ENCODE measurements at regions not wholly inside any gene's neighbourhood (a gene's known extent, or its start where the extent isn't known, plus 50 kb on each side); places are given as distances from the start of the nearest gene placed in this dataset.
"Not testable (repeated sequence)": the region's sequence is repeated elsewhere in the genome, so short reads cannot be mapped to it uniquely, and the experiment has no call there.

DNA sequence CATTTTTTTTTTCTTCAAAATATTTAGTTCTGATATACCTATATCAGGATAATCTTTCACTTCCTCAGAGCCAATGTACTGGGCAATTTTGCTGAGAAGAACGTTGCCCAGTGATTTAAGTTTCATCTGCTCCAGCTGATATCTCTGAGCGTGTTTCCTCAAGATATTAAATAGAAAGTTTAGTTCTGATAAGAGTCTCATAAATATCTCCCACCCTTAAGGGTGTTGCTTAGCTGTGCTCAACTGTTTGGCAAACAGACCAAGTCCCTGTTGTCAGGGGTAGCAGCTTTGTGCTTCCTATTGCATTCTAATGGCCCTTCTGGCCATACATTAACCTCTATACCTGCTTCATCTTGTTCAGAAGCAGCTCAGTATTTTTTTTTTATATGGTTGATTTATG is 84.7 kb upstream of the GPR141 start:
- intact Hi-C loops (cut with DNase I): no loop called here
- no peak for DNase-seq
- no peaks in the 10 kb centered on the region for H3K9me3 ChIP-seq
- no peak overlapping the region for H3K27ac ChIP-seq
- H3K36me3 ChIP-seq: no peaks in the 10 kb centered on the region
- TF ChIP-seq, protein P1, sequence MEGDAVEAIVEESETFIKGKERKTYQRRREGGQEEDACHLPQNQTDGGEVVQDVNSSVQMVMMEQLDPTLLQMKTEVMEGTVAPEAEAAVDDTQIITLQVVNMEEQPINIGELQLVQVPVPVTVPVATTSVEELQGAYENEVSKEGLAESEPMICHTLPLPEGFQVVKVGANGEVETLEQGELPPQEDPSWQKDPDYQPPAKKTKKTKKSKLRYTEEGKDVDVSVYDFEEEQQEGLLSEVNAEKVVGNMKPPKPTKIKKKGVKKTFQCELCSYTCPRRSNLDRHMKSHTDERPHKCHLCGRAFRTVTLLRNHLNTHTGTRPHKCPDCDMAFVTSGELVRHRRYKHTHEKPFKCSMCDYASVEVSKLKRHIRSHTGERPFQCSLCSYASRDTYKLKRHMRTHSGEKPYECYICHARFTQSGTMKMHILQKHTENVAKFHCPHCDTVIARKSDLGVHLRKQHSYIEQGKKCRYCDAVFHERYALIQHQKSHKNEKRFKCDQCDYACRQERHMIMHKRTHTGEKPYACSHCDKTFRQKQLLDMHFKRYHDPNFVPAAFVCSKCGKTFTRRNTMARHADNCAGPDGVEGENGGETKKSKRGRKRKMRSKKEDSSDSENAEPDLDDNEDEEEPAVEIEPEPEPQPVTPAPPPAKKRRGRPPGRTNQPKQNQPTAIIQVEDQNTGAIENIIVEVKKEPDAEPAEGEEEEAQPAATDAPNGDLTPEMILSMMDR (IDR thresholded peaks at IDR 0.05): no peak
- TF ChIP-seq POLR2A (IDR thresholded peaks at IDR 0.05): no peak
- no peak for TF ChIP-seq EP300 (IDR thresholded peaks at IDR 0.05)
- H3K4me3 ChIP-seq: no peak overlapping the region
- H3K4me1 ChIP-seq (ENCODE audit: insufficient read depth): no peaks in the 10 kb centered on the region
- H3K27me3 ChIP-seq: no peaks in the 10 kb centered on the region
- 14 to 34% (median 26%) methylated on average over 2 of the region's 2 CpGs for WGBS, 3 donors

DNA sequence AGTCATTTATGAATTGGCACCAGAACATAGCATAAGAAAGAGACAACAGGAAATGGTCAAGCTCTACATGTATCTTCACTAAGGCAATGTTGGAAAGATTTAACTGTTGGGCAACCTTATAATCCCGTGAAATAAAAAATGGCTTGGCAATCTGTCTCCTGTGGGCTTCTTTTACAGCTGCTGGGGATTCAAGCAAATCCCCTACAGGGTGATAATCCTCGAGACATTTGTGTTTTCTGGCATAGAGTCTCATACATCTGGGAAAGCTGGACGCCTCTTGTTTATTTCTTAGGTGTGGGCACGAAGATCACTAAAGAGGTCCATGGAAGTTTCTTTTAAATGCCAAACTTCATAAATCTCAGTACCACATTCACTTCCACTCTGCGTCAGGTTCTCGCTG is 82.2 kb upstream of the GPR141 start:
- H3K9me3 ChIP-seq: no peaks in the 10 kb centered on the region
- H3K36me3 ChIP-seq: no peaks in the 10 kb centered on the region
- intact Hi-C loops (cut with DNase I): no loop called here
- H3K4me1 ChIP-seq (ENCODE audit: insufficient read depth): no peaks in the 10 kb centered on the region
- H3K4me3 ChIP-seq: no peak overlapping the region
- H3K27me3 ChIP-seq: no peaks in the 10 kb centered on the region
- WGBS, 3 donors: 85 to 86% (median 86%) methylated on average over 6 of the region's 6 CpGs
- no peak for DNase-seq
- TF ChIP-seq POLR2A (IDR thresholded peaks at IDR 0.05): no peak
- no peak overlapping the region for H3K27ac ChIP-seq

DNA sequence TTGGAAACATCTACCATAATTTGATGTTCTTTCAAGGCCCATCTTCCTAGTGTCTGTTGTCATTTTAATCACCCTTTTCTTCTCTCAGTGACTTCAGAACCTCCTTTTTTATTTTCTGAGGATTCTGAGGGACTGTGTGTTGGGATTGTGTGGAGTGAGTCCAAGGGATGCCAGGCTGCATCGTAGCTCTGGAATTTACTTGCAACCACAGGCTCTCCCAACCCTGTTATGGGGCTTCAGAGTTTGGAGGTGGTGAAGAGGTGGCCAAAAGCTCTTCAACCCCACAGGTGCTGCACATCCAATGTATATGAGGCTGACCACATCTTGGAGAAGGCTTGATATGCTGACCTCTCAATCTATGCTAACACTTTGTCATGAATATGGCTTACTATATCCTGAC is 79.5 kb upstream of the GPR141 start:
- Histone ChIP-seq H3K9me3 (no peaks in the 10 kb centered on the region), H3K36me3 (no peaks in the 10 kb centered on the region), H3K4me1 (ENCODE audit: insufficient read depth) (no peaks in the 10 kb centered on the region), H3K27me3 (no peaks in the 10 kb centered on the region), H3K27ac (no peak overlapping the region), H3K4me3 (no peak overlapping the region)
- DNase-seq: no peak
- 33 to 53% (median 51%) methylated on average over 1 of the region's 1 CpG for WGBS, 3 donors
- TF ChIP-seq EP300 (IDR thresholded peaks at IDR 0.05) (no peak), POLR2A (IDR thresholded peaks at IDR 0.05) (no peak)
- TF ChIP-seq, protein P1 (IDR thresholded peaks at IDR 0.05): no peak
- intact Hi-C loops (cut with DNase I): no loop called here

DNA sequence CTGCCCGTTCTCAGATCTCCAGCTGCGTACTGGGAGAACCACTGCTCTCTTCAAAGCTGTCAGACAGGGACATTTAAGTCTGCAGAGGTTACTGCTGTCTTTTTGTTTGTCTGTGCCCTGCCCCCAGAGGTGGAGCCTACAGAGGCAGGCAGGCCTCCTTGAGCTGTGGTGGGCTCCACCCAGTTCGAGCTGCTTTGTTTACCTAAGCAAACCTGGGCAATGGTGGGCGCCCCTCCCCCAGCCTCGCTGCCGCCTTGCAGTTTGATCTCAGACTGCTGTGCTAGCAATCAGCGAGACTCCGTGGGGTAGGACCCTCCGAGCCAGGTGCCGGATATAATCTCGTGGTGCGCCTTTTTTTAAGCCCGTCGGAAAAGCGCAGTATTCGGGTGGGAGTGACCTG is 66.2 kb upstream of the GPR141 start:
- H3K9me3 ChIP-seq; intact Hi-C loops (cut with DNase I); H3K4me3 ChIP-seq; H3K27me3 ChIP-seq; H3K36me3 ChIP-seq; H3K4me1 ChIP-seq (ENCODE audit: insufficient read depth); DNase-seq; H3K27ac ChIP-seq: not testable (repeated sequence)
- 79 to 89% (median 85%) methylated on average over 14 of the region's 16 CpGs for WGBS, 3 donors

DNA sequence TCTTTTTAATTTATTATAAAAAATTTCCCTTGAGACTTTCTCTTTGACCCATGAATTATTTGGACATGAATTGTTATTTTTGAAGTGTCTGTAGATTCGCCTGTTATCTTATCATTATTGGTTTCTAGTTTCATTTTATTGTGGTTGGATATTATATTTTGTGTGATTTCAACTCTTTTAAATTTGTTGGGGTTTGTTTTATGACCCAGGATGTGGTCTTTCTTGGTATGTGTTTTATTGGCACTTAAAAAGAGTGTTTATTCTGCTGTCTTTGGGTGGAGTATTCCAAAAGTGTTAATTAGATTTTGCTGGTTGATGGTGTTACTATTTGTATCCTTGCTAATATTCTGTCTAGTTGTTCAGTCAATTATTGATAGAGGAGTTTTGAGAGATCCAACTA is 50.5 kb upstream of the GPR141 start:
- H3K27me3 ChIP-seq: no peaks in the 10 kb centered on the region
- H3K27ac ChIP-seq: no peak overlapping the region
- no peaks in the 10 kb centered on the region for H3K36me3 ChIP-seq
- TF ChIP-seq, protein P1 (IDR thresholded peaks at IDR 0.05): no peak
- TF ChIP-seq POLR2A (IDR thresholded peaks at IDR 0.05) (no peak), EP300 (IDR thresholded peaks at IDR 0.05) (no peak)
- H3K4me1 ChIP-seq (ENCODE audit: insufficient read depth): no peaks in the 10 kb centered on the region
- WGBS, 3 donors: 11 to 15% (median 11%) methylated on average over 1 of the region's 1 CpG
- DNase-seq: no peak
- H3K9me3 ChIP-seq: no peaks in the 10 kb centered on the region
- no peak overlapping the region for H3K4me3 ChIP-seq
- intact Hi-C loops (cut with DNase I): no loop called here

Measured in ovary (tissue), 7 donors.